Activated CD4-positive, alpha-beta T cell treated with anti-CD3 and anti-CD28 coated beads, Interleukin-2, amount 10 ng/mL, durations not matched to agents 7 days and 5 days (primary cell): ENCODE measurements at regions not wholly inside any gene's neighbourhood (a gene's known extent, or its start where the extent isn't known, plus 50 kb on each side); places are given as distances from the start of the nearest gene placed in this dataset.

ENCODE experiments used
- CTCF ChIA-PET: fragments of 350-600 bp; sonication (Branson Sonifier 250); formaldehyde crosslinking; loops from one replicate; lab custom pipeline; 2021; ENCODE audit warnings: antibody characterized with exemption; lab: Charles Lee
- POLR2A ChIA-PET: fragments of 350-600 bp; sonication (Branson Sonifier 250); formaldehyde crosslinking; loops from one replicate; lab custom pipeline; 2021; ENCODE audit warnings: antibody characterized with exemption; lab: Charles Lee
- DNase-seq: peaks from one replicate; pipeline ENCODE4 v3.0.0-alpha.2; 2020
- H3K27ac Mint-ChIP-seq: one replicate; pipeline ENCODE4 v1.8.0; 2021; ENCODE audit warnings: mild to moderate bottlenecking, moderate library complexity, mixed read lengths
- H3K27me3 Mint-ChIP-seq: one replicate; pipeline ENCODE4 v1.8.0; 2021; ENCODE audit warnings: mixed read lengths
- H3K36me3 Mint-ChIP-seq: one replicate; pipeline ENCODE4 v1.8.0; 2021; ENCODE audit warnings: low read depth, mixed read lengths
- H3K4me1 Mint-ChIP-seq: one replicate; pipeline ENCODE4 v1.8.0; 2021; ENCODE audit warnings: mixed read lengths
- H3K4me3 Mint-ChIP-seq: one replicate; pipeline ENCODE4 v1.8.0; 2021; ENCODE audit warnings: mild to moderate bottlenecking, moderate library complexity, mixed read lengths
- H3K9me3 Mint-ChIP-seq: one replicate; pipeline ENCODE4 v1.8.0; 2021; ENCODE audit warnings: mixed read lengths

GRCh38 chr11:40062616-40063015 is 1396.8 kb downstream of the LRRC4C start:
- DNase-seq: no peak
- H3K27me3 Mint-ChIP-seq: no peaks in the 10 kb centered on the region
- ChIA-PET POLR2A (no interaction called here), CTCF (no interaction called here)
- H3K4me1 Mint-ChIP-seq: no peaks in the 10 kb centered on the region
- H3K36me3 Mint-ChIP-seq: no peaks in the 10 kb centered on the region
- no peak overlapping the region for H3K27ac Mint-ChIP-seq
- peaks cover 12% of the 10 kb centered on the region for H3K9me3 Mint-ChIP-seq
- H3K4me3 Mint-ChIP-seq: no peak overlapping the region

GRCh38 chr11:40061221-40061620 is 1398.2 kb downstream of the LRRC4C start:
- Mint-ChIP-seq H3K4me3 (no peak overlapping the region), H3K9me3 (peaks cover 10% of the 10 kb centered on the region), H3K36me3 (no peaks in the 10 kb centered on the region), H3K27me3 (no peaks in the 10 kb centered on the region), H3K4me1 (no peaks in the 10 kb centered on the region), H3K27ac (no peak overlapping the region)
- DNase-seq: no peak
- ChIA-PET POLR2A (no interaction called here), CTCF (no interaction called here)

- ChIA-PET POLR2A (no interaction called here), CTCF (no interaction called here)
- Mint-ChIP-seq H3K36me3 (no peaks in the 10 kb centered on the region), H3K27ac (no peak overlapping the region), H3K9me3 (peaks cover 8% of the 10 kb centered on the region), H3K4me1 (no peaks in the 10 kb centered on the region), H3K4me3 (no peak overlapping the region), H3K27me3 (no peaks in the 10 kb centered on the region)
- DNase-seq: no peak
Observed at GRCh38 chr11:40054631-40055030, 1404.8 kb downstream of the LRRC4C start.

DNA sequence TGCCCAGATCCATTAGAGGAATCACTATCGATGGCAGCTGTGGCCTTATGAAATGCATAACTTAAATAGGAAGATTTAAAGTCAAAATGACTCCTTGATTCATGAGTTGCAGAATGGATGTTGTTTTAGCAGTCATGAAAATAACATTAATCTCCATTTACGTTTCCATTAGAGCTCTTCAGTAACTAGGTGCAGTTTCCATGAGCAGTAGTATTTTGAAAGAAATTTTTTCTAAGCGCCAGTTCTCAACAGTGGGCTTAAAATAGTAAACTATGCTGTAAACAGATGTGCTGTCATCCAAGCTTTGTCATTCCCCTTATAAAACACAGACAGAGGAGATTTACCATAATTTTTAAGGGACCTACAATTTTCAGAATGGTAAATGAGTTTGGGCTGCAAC is 1414.1 kb downstream of the LRRC4C start:
- ChIA-PET POLR2A (no interaction called here), CTCF (no interaction called here)
- Mint-ChIP-seq H3K4me3 (no peak overlapping the region), H3K27me3 (no peaks in the 10 kb centered on the region), H3K27ac (no peak overlapping the region), H3K4me1 (no peaks in the 10 kb centered on the region), H3K9me3 (peaks cover 8% of the 10 kb centered on the region), H3K36me3 (no peaks in the 10 kb centered on the region)
- no peak for DNase-seq

- Mint-ChIP-seq H3K9me3 (peaks cover 3% of the 10 kb centered on the region), H3K27me3 (no peaks in the 10 kb centered on the region), H3K36me3 (no peaks in the 10 kb centered on the region), H3K27ac (no peak overlapping the region), H3K4me1 (no peaks in the 10 kb centered on the region), H3K4me3 (no peak overlapping the region)
- POLR2A ChIA-PET: no interaction called here
- no peak for DNase-seq
- CTCF ChIA-PET: no interaction called here
Observed at GRCh38 chr11:40037005-40037404, 1422.4 kb downstream of the LRRC4C start.

DNA sequence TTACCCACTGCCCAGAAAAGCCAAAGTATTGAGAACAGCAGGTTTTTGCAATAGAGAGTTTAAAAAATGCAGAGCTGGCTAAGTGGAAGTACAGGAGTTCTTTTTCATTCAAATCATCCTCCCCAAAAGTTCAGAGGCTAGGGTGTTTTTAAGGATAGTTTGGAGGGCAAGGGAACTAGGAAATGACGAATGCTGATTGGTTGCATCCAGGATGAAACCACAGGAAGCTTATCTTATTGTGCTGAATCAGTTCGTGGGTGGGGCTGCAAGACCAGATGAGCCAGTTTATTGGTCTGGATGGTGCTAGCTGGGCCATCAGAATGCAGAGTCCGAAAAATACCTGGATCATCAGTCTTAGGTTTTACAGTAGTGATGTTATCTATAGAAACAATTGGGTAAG is 1427.1 kb downstream of the LRRC4C start:
- Mint-ChIP-seq H3K36me3 (no peaks in the 10 kb centered on the region), H3K4me1 (no peaks in the 10 kb centered on the region), H3K27me3 (no peaks in the 10 kb centered on the region), H3K4me3 (no peak overlapping the region), H3K27ac (no peak overlapping the region), H3K9me3 (peaks cover 12% of the 10 kb centered on the region)
- CTCF ChIA-PET: no interaction called here
- DNase-seq: no peak
- POLR2A ChIA-PET: no interaction called here

DNA sequence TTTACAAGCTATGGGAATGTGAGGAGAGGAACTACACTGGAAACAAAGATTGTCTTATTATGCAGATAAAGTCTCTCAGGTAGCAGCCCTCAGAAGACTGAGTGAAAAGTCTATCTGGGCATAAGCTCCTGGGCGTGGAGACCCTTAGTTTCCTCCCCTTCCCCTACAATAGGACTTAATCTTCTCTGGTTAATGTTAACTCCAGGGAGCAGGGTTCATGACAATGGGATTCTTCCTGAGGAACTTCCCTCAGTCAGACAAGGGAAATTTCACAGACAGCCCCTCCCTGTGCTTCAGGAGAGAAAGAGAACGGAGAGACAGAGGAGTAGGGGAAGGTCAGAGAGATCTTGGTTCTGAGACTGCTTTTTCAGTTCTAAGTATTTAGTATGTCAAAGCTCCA is 1428.6 kb downstream of the LRRC4C start:
- H3K9me3 Mint-ChIP-seq: peaks cover 12% of the 10 kb centered on the region
- H3K4me1 Mint-ChIP-seq: no peaks in the 10 kb centered on the region
- ChIA-PET CTCF (no interaction called here), POLR2A (no interaction called here)
- H3K27ac Mint-ChIP-seq: no peak overlapping the region
- H3K27me3 Mint-ChIP-seq: no peaks in the 10 kb centered on the region
- no peaks in the 10 kb centered on the region for H3K36me3 Mint-ChIP-seq
- H3K4me3 Mint-ChIP-seq: no peak overlapping the region
- DNase-seq: no peak

DNA sequence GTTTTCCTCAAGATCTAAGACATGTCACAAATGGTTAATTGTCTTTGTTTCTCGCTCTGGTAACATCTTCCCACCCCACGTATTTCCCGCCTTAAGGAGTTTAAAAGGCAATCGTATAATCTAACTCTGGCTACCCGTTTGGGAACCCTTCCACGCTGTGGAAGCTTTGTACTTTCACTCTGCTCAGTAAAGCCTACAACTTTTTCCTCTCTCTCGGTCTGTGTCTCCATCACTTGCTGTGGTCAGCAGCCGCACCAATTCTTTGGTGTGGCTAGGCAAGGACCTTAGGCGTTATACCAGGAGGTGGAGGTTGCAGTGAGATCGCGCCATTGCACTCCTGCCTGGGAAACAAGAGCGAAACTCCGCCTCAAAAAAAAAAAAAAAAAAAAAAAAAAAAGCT is 1430.1 kb downstream of the LRRC4C start:
- Mint-ChIP-seq H3K27me3 (no peaks in the 10 kb centered on the region), H3K4me1 (no peaks in the 10 kb centered on the region), H3K27ac (no peak overlapping the region), H3K36me3 (no peaks in the 10 kb centered on the region), H3K9me3 (peaks cover 12% of the 10 kb centered on the region), H3K4me3 (no peak overlapping the region)
- POLR2A ChIA-PET: no interaction called here
- no peak for DNase-seq
- CTCF ChIA-PET: no interaction called here

DNA sequence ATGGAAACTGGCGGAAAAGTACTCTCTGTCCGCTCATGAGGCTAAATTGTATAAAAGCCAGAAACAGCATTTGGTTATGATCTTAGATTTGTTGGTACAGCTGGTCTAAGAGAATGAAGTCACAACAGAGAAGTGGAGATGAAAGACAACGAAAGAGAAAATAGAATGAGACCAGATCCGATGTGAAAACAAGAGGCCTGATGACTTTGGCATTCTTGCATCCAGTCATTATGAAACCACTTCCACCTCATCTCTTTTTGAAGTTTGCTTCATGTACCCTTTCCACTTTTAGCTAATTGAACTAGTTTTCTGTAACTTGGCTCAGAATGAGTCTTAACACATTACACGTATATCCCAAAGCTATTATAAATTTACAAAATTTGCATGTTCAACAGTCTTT is 1431.7 kb downstream of the LRRC4C start:
- peaks cover 19% of the 10 kb centered on the region for H3K9me3 Mint-ChIP-seq
- DNase-seq: no peak
- no peaks in the 10 kb centered on the region for H3K27me3 Mint-ChIP-seq
- POLR2A ChIA-PET: no interaction called here
- no peak overlapping the region for H3K4me3 Mint-ChIP-seq
- no peaks in the 10 kb centered on the region for H3K36me3 Mint-ChIP-seq
- no peaks in the 10 kb centered on the region for H3K4me1 Mint-ChIP-seq
- CTCF ChIA-PET: no interaction called here
- H3K27ac Mint-ChIP-seq: no peak overlapping the region

DNA sequence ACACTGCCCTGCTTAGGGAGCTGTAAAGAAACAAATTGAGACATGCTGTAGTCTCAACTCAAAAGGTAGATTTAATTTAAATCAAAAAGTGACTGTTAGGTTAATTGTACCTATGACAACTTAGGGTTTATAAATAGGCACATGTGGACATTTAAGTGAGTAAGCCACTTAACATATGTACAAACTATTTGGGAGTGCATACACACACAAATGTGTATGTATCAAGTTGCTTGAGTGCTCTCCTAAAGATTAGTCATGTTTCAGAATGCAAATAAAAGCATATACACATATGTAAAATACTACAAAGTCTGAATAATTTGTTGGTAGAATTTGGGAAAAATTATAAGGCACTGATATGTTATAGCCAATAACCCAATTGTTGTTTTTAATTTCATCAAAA is 1435.7 kb downstream of the LRRC4C start:
- no peaks in the 10 kb centered on the region for H3K4me1 Mint-ChIP-seq
- no peak overlapping the region for H3K4me3 Mint-ChIP-seq
- CTCF ChIA-PET: no interaction called here
- H3K9me3 Mint-ChIP-seq: peaks cover 22% of the 10 kb centered on the region
- no peak for DNase-seq
- no peaks in the 10 kb centered on the region for H3K27me3 Mint-ChIP-seq
- no peaks in the 10 kb centered on the region for H3K36me3 Mint-ChIP-seq
- no peak overlapping the region for H3K27ac Mint-ChIP-seq
- POLR2A ChIA-PET: no interaction called here

DNA sequence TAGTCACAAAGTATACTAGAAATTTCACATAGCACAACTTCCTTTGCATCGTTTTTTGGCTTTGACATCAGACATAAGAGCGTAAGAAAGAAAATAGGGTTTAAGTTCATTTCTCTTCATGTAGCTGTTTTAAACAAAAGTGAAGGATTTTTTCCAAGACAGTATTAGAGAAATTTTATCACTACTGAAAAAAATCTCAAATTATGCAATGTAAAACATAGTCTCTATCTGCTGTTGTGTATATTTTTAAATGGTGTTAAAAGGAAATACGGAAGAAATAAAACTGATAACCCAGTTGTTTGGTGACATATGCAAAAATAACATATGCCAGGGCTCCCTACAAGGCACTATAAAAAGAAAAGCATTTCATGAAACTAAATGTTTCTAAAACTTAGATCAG is 1449.4 kb downstream of the LRRC4C start:
- ChIA-PET POLR2A (no interaction called here), CTCF (no interaction called here)
- no peak overlapping the region for H3K27ac Mint-ChIP-seq
- H3K27me3 Mint-ChIP-seq: no peaks in the 10 kb centered on the region
- H3K9me3 Mint-ChIP-seq: peaks cover 5% of the 10 kb centered on the region
- no peak overlapping the region for H3K4me3 Mint-ChIP-seq
- DNase-seq: no peak
- no peaks in the 10 kb centered on the region for H3K4me1 Mint-ChIP-seq
- no peaks in the 10 kb centered on the region for H3K36me3 Mint-ChIP-seq

- CTCF ChIA-PET: no interaction called here
- no peaks in the 10 kb centered on the region for H3K36me3 Mint-ChIP-seq
- no peaks in the 10 kb centered on the region for H3K4me1 Mint-ChIP-seq
- H3K27ac Mint-ChIP-seq: no peak overlapping the region
- POLR2A ChIA-PET: no interaction called here
- H3K27me3 Mint-ChIP-seq: no peaks in the 10 kb centered on the region
- H3K9me3 Mint-ChIP-seq: peaks cover 25% of the 10 kb centered on the region
- no peak overlapping the region for H3K4me3 Mint-ChIP-seq
- DNase-seq: no peak
Observed at GRCh38 chr11:39992551-39992950, 1466.9 kb downstream of the LRRC4C start.

DNA sequence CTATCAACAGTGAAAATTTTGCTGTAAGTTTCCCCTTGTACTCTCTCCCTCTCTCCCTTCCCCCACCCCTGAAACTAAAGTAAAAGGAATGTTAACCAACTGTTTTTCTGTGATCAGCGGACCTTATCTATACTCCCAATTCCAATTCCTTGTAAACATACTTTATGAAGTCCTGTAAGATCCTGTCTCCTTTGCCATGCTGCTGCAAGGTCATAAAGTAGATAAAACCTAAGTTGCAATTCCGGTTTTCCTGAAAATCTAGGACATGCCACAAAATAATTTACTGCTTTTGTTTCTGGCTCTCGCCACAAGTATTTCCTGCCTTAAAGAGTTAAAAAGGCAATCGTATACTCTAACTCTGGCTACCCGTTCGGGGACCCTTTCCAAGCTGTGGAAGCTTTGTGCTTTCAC is 1469.0 kb downstream of the LRRC4C start:
- ChIA-PET POLR2A (no interaction called here), CTCF (no interaction called here)
- Mint-ChIP-seq H3K4me1 (no peaks in the 10 kb centered on the region), H3K36me3 (no peaks in the 10 kb centered on the region), H3K4me3 (no peak overlapping the region), H3K27ac (no peak overlapping the region), H3K27me3 (no peaks in the 10 kb centered on the region), H3K9me3 (peaks cover 20% of the 10 kb centered on the region)
- DNase-seq: no peak

GRCh38 chr11:39975091-39975490 is 1484.4 kb downstream of the LRRC4C start:
- CTCF ChIA-PET: no interaction called here
- H3K36me3 Mint-ChIP-seq: no peaks in the 10 kb centered on the region
- H3K9me3 Mint-ChIP-seq: no peaks in the 10 kb centered on the region

More at GRCh38 chr11:39975091-39975490, 1484.4 kb downstream of the LRRC4C start:
- no peak for DNase-seq
- POLR2A ChIA-PET: no interaction called here
- Mint-ChIP-seq H3K27me3 (no peaks in the 10 kb centered on the region), H3K27ac (no peak overlapping the region), H3K4me3 (no peak overlapping the region), H3K4me1 (no peaks in the 10 kb centered on the region)
